Panc1 (cell line): ENCODE measurements at regions not wholly inside any gene's neighbourhood (a gene's known extent, or its start where the extent isn't known, plus 50 kb on each side); places are given as distances from the start of the nearest gene placed in this dataset.

ENCODE experiments used
- ATAC-seq: fragments of 200-7000 bp; cut with Tn5 transposase; 2 replicates; pipeline ENCODE4 v1.9.1; 2020; ENCODE audit warnings: mild to moderate bottlenecking, moderate library complexity
- BruUV-seq: library from RNA; stranded (reverse); fragments of 400-500 nt; replicated peaks from 2 replicates; lab custom pipeline; 2021; lab: Mats Ljungman, UMichigan
- CTCF ChIA-PET: fragments of 300-600 bp; sonication (Branson Sonifier 250); formaldehyde crosslinking; loops from one replicate; lab custom pipeline; 2022; ENCODE audit warnings: antibody characterized with exemption; lab: Charles Lee
- POLR2A ChIA-PET: fragments of 300-600 bp; sonication (Branson Sonifier 250); formaldehyde crosslinking; loops from one replicate; lab custom pipeline; 2022; ENCODE audit warnings: antibody characterized with exemption; lab: Charles Lee
- DNase-seq: peaks from one replicate; pipeline ENCODE4 v3.0.0-alpha.2; 2010; ENCODE audit warnings: low read depth, low spot score
- H3K27ac ChIP-seq: 2 replicates; pipeline ENCODE4 v1.5.1; 2011; ENCODE audit warnings: mild to moderate bottlenecking, low read length, inconsistent platforms
- H3K27me3 ChIP-seq: fragments of 200-500 bp; sonication (Bioruptor generic); 2 replicates; pipeline ENCODE4 v1.6.0; 2014; ENCODE audit warnings: low read length, inconsistent platforms; ENCODE audit not compliant: control insufficient read depth, insufficient read depth
- H3K36me3 ChIP-seq: fragments of 200-500 bp; sonication (Bioruptor generic); 2 replicates; pipeline ENCODE4 v1.5.1; 2014; ENCODE audit warnings: inconsistent platforms, mild to moderate bottlenecking, low read length, moderate library complexity; ENCODE audit not compliant: control insufficient read depth, insufficient read depth
- H3K4me1 ChIP-seq: 2 replicates; pipeline ENCODE4 v1.5.1; 2011; ENCODE audit warnings: inconsistent platforms, mild to moderate bottlenecking, low read length, moderate library complexity; ENCODE audit not compliant: control insufficient read depth, insufficient read depth
- H3K4me3 ChIP-seq, 2 experiments: 2 replicates each; pipeline ENCODE4 v1.5.1; 2011 to 2012; ENCODE audit warnings: low read depth in 2 of 2, low read length in 2 of 2, mild to moderate bottlenecking in 2 of 2, inconsistent platforms in 1 of 2, moderate library complexity in 1 of 2
- H3K9me3 ChIP-seq: fragments of 200-500 bp; sonication (Bioruptor generic); 2 replicates; pipeline ENCODE4 v1.5.1; 2014; ENCODE audit warnings: low read depth, mild to moderate bottlenecking, inconsistent platforms, low read length, moderate library complexity; ENCODE audit not compliant: control insufficient read depth, insufficient read depth
- CTCF ChIP-seq: fragments of 450-650 bp; IDR thresholded peaks from 2 replicates; pipeline ENCODE4 v1.5.1; 2017; ENCODE audit warnings: mild to moderate bottlenecking
- POLR2AphosphoS5 ChIP-seq: IDR thresholded peaks from 2 replicates; pipeline ENCODE4 v1.6.1; 2012; ENCODE audit warnings: mild to moderate bottlenecking, low read depth, low read length, moderate library complexity
- REST ChIP-seq, 2 experiments: IDR thresholded peaks; 2 replicates each; pipeline ENCODE4 v1.6.1; 2011 to 2012; ENCODE audit warnings: low read depth in 2 of 2, control low read depth in 1 of 2, low read length in 1 of 2, mild to moderate bottlenecking in 1 of 2, moderate library complexity in 1 of 2; ENCODE audit not compliant: insufficient read depth in 1 of 2
- SIN3A ChIP-seq: IDR thresholded peaks from 2 replicates; pipeline ENCODE4 v1.6.1; 2012; ENCODE audit warnings: low read depth, mild to moderate bottlenecking, low read length, moderate library complexity, borderline replicate concordance; ENCODE audit not compliant: insufficient read depth
- TCF7L2 ChIP-seq: IDR thresholded peaks from 2 replicates; pipeline ENCODE4 v1.6.1; 2011; ENCODE audit warnings: mild to moderate bottlenecking, low read depth, low read length, inconsistent platforms
- in situ Hi-C: cut with HindIII; loops from 2 replicates; pipeline ENCODE4 v1.10.0; 2016; ENCODE audit warnings: low sequenced_read_pairs, low pct_unique_long_range_greater_than_20kb
- intact Hi-C: fragments of 100-400 bp; cut with micrococcal nuclease; formaldehyde crosslinking; loops from one replicate; pipeline ENCODE4 v1.10.0; 2022; ENCODE audit not compliant: unreplicated experiment

GRCh38 chr4:174038481-174038880 is 245.0 kb downstream of the FBXO8 start:
- ChIA-PET CTCF (no interaction called here), POLR2A (no interaction called here)
- no TSS peak for BruUV-seq

GRCh38 chr4:174037631-174038030 is 245.8 kb downstream of the FBXO8 start:
- intact Hi-C loops: no loop called here

More at GRCh38 chr4:174038481-174038880, 245.0 kb downstream of the FBXO8 start:
- H3K4me3 ChIP-seq: no peak overlapping the region
- in situ Hi-C loops: no loop called here
- no peak overlapping the region for H3K27ac ChIP-seq
- ATAC-seq: no peak
- no peak for DNase-seq
- H3K9me3 ChIP-seq: no peaks in the 10 kb centered on the region
- no peaks in the 10 kb centered on the region for H3K36me3 ChIP-seq
- no peaks in the 10 kb centered on the region for H3K4me1 ChIP-seq
- TF ChIP-seq TCF7L2 (no peak), REST (IDR thresholded peaks at IDR 0.05; ENCODE audit: insufficient read depth in 1 of 2, low read depth in 2 of 2, low read length in 1 of 2) (no peak), POLR2AphosphoS5 (no peak), SIN3A (no peak), CTCF (no peak)
- intact Hi-C loops: no loop called here
- no peaks in the 10 kb centered on the region for H3K27me3 ChIP-seq

More at GRCh38 chr4:174037631-174038030, 245.8 kb downstream of the FBXO8 start:
- Histone ChIP-seq H3K27me3 (no peaks in the 10 kb centered on the region), H3K36me3 (no peaks in the 10 kb centered on the region), H3K4me1 (no peaks in the 10 kb centered on the region), H3K4me3 (no peak overlapping the region), H3K27ac (no peak overlapping the region), H3K9me3 (no peaks in the 10 kb centered on the region)
- in situ Hi-C loops: no loop called here
- ChIA-PET POLR2A (no interaction called here), CTCF (no interaction called here)
- ATAC-seq: no peak
- no peak for DNase-seq
- BruUV-seq: no TSS peak
- TF ChIP-seq REST (IDR thresholded peaks at IDR 0.05; ENCODE audit: insufficient read depth in 1 of 2, low read depth in 2 of 2, low read length in 1 of 2): no peak
- TF ChIP-seq POLR2AphosphoS5: no peak
- TF ChIP-seq CTCF: no peak
- TF ChIP-seq SIN3A: no peak
- TF ChIP-seq TCF7L2: no peak
